Dendritic cell treated with granulocyte-macrophage colony-stimulating factor and Interleukin-4, amounts not matched to agents 40 ng/mL and 50 ng/mL, for 4 days (primary cell): ENCODE measurements at regions not wholly inside any gene's neighbourhood (a gene's known extent, or its start where the extent isn't known, plus 50 kb on each side); places are given as distances from the start of the nearest gene placed in this dataset.

Source experiments
- H3K27ac Mint-ChIP-seq: one replicate; pipeline ENCODE4 v1.8.0; 2022; ENCODE audit warnings: mild to moderate bottlenecking, mixed read lengths
- H3K27me3 Mint-ChIP-seq: one replicate; pipeline ENCODE4 v1.8.0; 2022; ENCODE audit warnings: mild to moderate bottlenecking, mixed read lengths
- H3K36me3 Mint-ChIP-seq: one replicate; pipeline ENCODE4 v1.8.0; 2022; ENCODE audit warnings: low read depth, mixed read lengths
- H3K4me1 Mint-ChIP-seq: one replicate; pipeline ENCODE4 v1.8.0; 2022; ENCODE audit warnings: low read depth, mixed read lengths
- H3K4me3 Mint-ChIP-seq: one replicate; pipeline ENCODE4 v1.8.0; 2022; ENCODE audit warnings: mild to moderate bottlenecking, moderate library complexity, mixed read lengths
- H3K9me3 Mint-ChIP-seq: one replicate; pipeline ENCODE4 v1.8.0; 2022; ENCODE audit warnings: mixed read lengths
- intact Hi-C: fragments of 100-400 bp; cut with micrococcal nuclease; formaldehyde crosslinking; loops from one replicate; pipeline ENCODE4 v1.15.0; 2022

DNA sequence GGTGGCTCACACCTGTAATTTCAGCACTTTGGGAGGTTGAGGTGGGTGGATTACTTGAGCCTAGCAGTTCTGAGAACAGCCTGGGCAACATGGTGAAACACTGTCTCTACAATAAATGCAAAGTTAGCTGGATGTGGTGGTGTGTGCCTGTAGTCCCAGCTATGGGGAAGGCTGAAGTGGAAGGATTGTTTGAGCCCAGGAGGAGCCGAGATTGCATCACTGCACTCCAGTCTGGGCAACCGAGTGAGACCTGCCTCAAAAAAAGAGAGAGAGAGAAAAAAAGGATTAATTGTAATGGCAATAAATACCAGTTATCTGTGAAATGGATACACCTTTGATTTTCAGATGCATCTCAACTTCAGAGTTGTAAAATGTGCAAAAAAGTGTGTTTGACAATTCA, 58.8 kb downstream of the SPRY1 start:
- intact Hi-C loops: no loop called here
- Mint-ChIP-seq H3K4me1 (peaks cover 28% of the 10 kb centered on the region), H3K9me3 (no peaks in the 10 kb centered on the region), H3K27me3 (peaks cover 7% of the 10 kb centered on the region), H3K36me3 (no peaks in the 10 kb centered on the region), H3K4me3 (no peak overlapping the region), H3K27ac (no peak overlapping the region)

DNA sequence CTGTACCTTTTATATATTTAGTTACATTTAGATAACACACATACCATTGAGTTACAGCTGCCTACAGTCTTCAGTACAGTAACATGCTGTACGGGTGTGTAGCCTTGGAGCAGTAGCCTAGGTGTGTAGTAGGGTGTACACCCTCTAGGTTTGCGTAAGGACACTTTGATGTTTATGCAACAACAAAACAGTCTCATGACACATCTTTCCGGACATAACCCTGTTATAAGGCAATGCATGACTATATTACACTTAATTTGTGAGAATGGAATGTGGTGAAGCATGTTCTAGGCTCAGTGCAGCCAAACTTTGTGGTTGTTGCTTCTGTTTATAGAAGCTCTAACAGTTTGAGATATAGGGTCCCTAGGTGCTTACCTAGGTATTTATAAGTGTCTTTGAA, 65.4 kb downstream of the SPRY1 start:
- Mint-ChIP-seq H3K4me1 (no peaks in the 10 kb centered on the region), H3K27ac (no peak overlapping the region), H3K9me3 (no peaks in the 10 kb centered on the region), H3K36me3 (no peaks in the 10 kb centered on the region), H3K27me3 (peaks cover 2% of the 10 kb centered on the region), H3K4me3 (no peak overlapping the region)
- intact Hi-C loops: no loop called here

DNA sequence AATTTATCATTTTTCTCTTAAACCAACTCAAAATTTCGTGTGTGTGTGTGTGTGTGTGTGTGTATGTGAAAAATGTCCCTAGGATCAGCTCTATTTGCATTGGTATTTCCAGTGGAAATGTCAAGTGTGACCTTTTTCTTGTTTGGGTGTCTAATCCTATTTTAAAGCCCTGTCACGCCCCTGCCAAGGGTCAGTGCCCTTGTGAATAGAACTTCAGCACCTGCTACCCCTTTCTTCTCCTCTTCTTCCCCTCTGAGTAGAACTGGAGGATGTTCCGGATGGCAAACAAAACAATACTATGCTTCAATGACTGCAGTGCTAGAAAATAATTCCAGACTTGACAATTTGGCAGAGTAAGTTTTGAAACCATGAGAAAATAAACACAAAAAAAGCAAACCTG, 67.3 kb downstream of the SPRY1 start:
- Mint-ChIP-seq H3K36me3 (no peaks in the 10 kb centered on the region), H3K4me3 (no peak overlapping the region), H3K27me3 (peaks cover 2% of the 10 kb centered on the region), H3K4me1 (no peaks in the 10 kb centered on the region), H3K27ac (no peak overlapping the region), H3K9me3 (no peaks in the 10 kb centered on the region)
- intact Hi-C loops: no loop called here

DNA sequence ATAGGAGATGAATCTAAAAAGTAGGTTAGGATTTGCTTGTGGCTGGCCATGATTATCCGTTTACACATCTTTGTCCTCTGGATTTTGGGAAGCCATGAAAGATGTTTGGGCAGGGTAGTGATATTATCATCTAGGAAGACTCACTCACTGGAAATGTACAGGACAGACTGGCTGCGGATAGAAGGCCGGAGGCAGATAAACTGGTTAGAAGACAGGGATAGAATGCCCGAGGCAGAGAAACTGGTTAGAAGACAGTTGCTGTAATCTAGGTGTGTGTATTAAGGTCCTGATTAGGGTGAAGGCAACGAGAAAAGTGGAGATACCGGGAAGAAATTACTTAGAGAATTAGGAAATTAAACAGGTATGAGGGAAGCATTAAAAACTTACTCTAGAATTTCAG, 68.8 kb downstream of the SPRY1 start:
- intact Hi-C loops: no loop called here
- no peaks in the 10 kb centered on the region for H3K4me1 Mint-ChIP-seq
- no peaks in the 10 kb centered on the region for H3K9me3 Mint-ChIP-seq
- H3K4me3 Mint-ChIP-seq: no peak overlapping the region
- no peaks in the 10 kb centered on the region for H3K36me3 Mint-ChIP-seq
- H3K27ac Mint-ChIP-seq: no peak overlapping the region
- peaks cover 2% of the 10 kb centered on the region for H3K27me3 Mint-ChIP-seq

DNA sequence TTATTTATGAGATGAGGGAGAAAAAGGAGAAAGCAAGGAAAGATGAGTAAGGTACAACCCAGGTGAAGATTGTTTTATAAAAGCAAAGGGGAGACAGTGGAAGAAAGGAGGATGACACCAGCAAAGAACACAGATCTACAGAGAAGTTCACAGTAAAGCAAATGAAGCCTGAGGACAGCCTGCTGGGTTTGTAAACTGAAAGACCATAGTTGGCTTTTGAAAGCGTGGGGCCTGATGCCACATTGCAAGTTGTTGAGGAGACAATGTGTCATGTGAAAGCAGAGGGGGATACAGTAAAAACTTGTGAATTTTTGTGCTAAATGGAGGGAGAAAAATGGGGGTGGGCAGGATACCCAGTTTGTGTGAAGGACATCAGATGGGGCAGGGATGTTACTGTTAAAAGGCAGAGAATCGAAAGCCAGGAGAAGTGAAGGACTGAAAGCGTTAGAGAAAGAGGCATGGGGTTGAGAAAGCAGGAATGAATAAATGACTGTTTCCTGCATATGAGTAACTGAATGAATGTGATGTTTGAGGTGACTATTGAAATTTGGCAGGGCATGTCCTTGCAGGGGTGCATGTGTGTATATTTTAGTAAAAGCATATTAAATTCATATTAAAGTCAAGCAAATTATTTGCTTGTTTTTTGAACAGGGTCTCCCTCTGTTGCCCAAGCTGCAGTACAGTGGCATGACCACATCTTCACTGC, 69.6 kb downstream of the SPRY1 start:
- intact Hi-C loops: no loop called here
- H3K27ac Mint-ChIP-seq: no peak overlapping the region
- H3K36me3 Mint-ChIP-seq: no peaks in the 10 kb centered on the region
- H3K9me3 Mint-ChIP-seq: no peaks in the 10 kb centered on the region
- H3K27me3 Mint-ChIP-seq: peaks cover 2% of the 10 kb centered on the region
- H3K4me3 Mint-ChIP-seq: no peak overlapping the region
- H3K4me1 Mint-ChIP-seq: no peaks in the 10 kb centered on the region

DNA sequence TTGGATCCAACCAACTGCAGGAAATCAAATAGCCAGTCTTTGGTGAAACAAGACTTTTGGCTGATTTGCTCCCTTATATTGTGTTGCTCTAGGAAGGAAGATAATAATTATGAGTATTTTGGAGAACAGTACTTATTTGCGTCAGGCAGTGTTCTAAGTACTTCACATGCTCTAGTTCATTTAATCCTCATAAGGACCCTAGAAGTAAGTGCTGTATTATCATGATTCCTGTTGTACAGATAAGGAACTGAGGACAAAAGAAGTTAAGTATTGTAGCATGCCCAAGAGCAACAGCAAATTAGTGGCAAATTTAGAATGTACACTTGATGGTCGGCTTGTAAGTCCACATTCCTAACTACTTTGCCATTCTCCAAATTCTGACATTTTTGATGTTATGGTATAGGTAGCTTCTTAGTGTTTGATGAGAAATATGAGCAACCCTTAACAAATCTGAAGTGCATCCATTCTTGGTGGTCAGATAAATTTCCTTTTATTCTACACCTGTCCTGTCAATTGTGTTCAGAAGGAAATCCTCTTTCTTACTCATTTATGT, 72.0 kb downstream of the SPRY1 start:
- intact Hi-C loops: no loop called here
- Mint-ChIP-seq H3K4me1 (no peaks in the 10 kb centered on the region), H3K4me3 (no peak overlapping the region), H3K27ac (no peak overlapping the region), H3K36me3 (no peaks in the 10 kb centered on the region), H3K27me3 (peaks cover under 1% of the 10 kb centered on the region), H3K9me3 (no peaks in the 10 kb centered on the region)

DNA sequence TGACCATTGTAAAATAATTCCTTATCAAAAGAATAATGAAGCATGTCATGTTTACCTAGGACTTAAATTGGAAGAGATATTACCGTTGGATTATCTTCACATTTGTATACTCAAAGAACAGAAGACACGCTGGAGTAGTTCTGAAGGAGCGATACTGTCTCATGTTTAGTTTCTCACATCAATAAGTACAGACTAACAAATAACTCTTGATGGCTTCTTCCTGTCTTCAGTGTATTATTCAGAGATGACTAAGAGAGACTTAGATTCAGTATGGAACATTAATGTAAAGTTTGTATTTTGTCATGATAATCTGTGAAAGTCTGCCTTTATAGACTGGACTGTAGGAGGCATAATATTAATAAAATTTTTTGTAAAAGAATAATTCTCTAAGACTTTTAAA, 72.7 kb downstream of the SPRY1 start:
- Mint-ChIP-seq H3K36me3 (no peaks in the 10 kb centered on the region), H3K27ac (no peak overlapping the region), H3K27me3 (no peaks in the 10 kb centered on the region), H3K4me1 (no peaks in the 10 kb centered on the region), H3K4me3 (no peak overlapping the region), H3K9me3 (no peaks in the 10 kb centered on the region)
- intact Hi-C loops: no loop called here

DNA sequence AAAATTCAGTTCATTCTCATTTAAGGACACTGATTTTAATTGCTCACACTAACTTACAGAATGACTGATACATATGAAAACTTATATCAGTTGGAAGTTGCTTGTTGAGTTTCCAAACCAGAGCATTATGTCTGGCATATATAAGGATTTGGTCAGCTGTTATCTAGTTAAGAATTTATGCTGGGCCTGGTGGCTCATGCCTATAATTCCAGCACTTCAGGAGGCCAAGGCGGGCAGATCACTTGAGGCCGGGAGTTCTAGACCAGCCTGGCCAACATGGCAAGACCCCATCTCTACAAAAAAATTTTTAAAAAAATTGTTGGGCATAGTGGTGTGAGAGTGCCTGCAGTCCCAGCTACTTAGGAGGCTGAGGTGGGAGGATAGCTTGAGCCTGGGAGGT, 73.1 kb downstream of the SPRY1 start:
- H3K36me3 Mint-ChIP-seq: no peaks in the 10 kb centered on the region
- no peaks in the 10 kb centered on the region for H3K4me1 Mint-ChIP-seq
- H3K27me3 Mint-ChIP-seq: no peaks in the 10 kb centered on the region
- no peak overlapping the region for H3K27ac Mint-ChIP-seq
- H3K4me3 Mint-ChIP-seq: no peak overlapping the region
- intact Hi-C loops: no loop called here
- no peaks in the 10 kb centered on the region for H3K9me3 Mint-ChIP-seq

DNA sequence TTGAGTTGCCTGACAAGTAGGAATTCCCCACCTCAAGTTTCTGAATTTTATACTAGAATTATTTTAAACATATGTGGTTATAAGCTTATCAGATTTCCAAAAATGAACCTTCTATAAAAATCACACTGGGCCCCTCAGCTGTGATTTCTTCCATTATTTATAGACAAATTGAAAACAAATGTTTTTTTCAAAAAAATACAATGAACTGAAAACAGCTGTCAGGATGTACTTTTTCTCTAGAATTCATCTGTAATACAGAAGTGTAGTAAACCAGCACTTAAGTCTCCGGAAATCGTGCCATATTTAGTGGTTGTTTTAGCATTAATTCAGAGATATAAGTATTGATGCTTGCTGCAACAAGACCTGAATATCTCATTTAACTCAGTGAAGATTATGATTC, 74.0 kb downstream of the SPRY1 start:
- H3K27me3 Mint-ChIP-seq: no peaks in the 10 kb centered on the region
- H3K36me3 Mint-ChIP-seq: no peaks in the 10 kb centered on the region
- H3K27ac Mint-ChIP-seq: no peak overlapping the region
- no peak overlapping the region for H3K4me3 Mint-ChIP-seq
- intact Hi-C loops: no loop called here
- H3K9me3 Mint-ChIP-seq: no peaks in the 10 kb centered on the region
- no peaks in the 10 kb centered on the region for H3K4me1 Mint-ChIP-seq

DNA sequence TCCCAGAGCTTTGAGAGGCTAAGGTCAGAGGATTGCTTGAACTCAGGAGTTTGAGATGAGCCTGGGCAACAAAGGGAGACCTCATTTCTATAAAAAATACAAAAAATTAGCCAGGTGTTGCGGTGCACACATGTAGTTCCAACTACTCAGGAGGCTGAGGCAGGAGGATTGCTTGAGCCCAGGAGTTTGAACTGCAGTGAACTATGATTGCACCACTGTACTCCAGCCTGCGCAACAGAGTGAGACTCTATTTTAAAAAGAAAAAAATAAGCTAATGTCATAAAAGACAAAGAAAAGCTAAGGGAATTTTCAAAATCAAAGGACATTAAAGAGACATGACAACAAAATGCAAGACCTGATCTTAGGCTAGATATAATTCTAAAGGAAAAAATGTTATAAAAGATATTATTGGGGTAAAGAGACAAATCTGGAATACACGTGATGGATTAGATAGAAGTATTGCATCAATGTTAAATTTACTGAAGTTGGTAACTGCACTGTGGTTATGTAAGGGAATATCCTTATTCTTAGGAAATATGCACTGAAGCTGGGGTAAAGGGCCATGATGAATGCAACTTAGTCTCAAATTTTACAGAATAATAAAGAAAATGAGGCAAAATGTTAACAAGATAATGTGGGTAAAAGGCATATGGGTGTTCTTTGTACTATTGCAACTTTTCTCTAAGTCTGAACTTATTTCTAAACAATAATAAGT, 75.2 kb downstream of the SPRY1 start:
- no peaks in the 10 kb centered on the region for H3K36me3 Mint-ChIP-seq
- H3K9me3 Mint-ChIP-seq: no peaks in the 10 kb centered on the region
- H3K4me1 Mint-ChIP-seq: no peaks in the 10 kb centered on the region
- H3K4me3 Mint-ChIP-seq: no peak overlapping the region
- intact Hi-C loops: no loop called here
- H3K27ac Mint-ChIP-seq: no peak overlapping the region
- no peaks in the 10 kb centered on the region for H3K27me3 Mint-ChIP-seq

DNA sequence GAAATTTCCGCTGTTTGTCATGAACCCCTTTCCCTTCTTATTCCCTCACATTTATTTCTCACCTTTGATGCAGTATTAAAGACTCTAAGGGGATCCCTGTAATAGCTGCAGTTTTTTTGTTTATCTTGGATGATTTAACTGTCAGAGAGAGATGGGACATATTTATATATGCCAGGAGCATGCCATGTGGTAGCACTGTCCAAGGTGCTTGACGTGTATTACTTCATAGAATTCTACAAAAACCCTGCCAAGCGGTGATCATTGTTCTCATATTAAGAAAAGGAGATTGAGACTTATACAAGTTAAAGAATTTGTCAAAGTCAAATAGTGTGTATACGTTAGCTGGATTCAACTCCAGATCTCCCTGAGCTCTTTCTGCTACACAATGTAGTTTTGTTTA, 78.2 kb downstream of the SPRY1 start:
- intact Hi-C loops: no loop called here
- Mint-ChIP-seq H3K27ac (no peak overlapping the region), H3K36me3 (no peaks in the 10 kb centered on the region), H3K4me1 (peaks cover 24% of the 10 kb centered on the region), H3K27me3 (no peaks in the 10 kb centered on the region), H3K4me3 (no peak overlapping the region), H3K9me3 (no peaks in the 10 kb centered on the region)

DNA sequence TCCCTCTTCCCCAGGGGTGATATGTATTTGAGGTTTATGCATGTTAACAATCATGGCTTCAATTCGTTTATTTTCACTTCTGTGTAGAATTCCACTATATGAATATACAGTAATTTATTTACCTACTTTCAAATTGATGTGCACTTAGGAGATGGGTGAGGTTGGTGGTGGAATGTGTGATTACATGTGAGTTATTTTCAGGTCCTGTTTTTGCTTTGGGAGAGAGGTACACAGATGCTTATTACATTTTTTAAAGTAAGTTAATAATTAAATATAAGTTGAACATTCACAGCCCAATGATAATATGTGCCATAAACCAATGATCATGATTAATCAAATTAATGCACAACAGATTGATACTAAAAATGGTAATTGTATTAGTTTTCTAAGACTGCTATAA, 79.5 kb downstream of the SPRY1 start:
- no peak overlapping the region for H3K4me3 Mint-ChIP-seq
- H3K4me1 Mint-ChIP-seq: peaks cover 27% of the 10 kb centered on the region
- no peaks in the 10 kb centered on the region for H3K36me3 Mint-ChIP-seq
- H3K9me3 Mint-ChIP-seq: no peaks in the 10 kb centered on the region
- no peaks in the 10 kb centered on the region for H3K27me3 Mint-ChIP-seq
- no peak overlapping the region for H3K27ac Mint-ChIP-seq
- intact Hi-C loops: no loop called here

DNA sequence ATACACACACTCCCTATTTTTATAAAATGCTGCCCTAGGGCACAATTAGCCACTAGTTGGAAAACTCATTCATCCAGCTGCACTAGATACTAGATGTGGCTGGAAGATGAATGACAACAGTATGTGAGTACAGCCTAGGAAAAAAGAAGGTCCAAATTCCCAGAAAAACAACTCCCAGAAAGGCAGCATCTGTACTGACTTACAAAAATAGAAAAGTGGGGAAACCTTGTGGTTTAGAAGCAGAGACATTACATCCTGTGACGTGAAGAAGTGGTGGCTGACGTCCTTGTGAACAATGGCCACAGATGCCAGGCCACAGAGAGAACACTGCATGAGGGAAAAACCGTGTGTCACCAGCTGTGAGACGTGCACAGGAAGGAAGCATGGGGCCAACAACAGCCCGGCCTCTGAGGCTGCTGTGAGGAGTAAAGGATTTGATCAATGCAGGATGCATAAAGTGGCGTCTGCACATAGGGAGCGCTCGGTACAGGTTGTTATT, 81.2 kb downstream of the SPRY1 start:
- intact Hi-C loops: no loop called here
- Mint-ChIP-seq H3K9me3 (no peaks in the 10 kb centered on the region), H3K4me1 (peaks cover 27% of the 10 kb centered on the region), H3K36me3 (no peaks in the 10 kb centered on the region), H3K27me3 (no peaks in the 10 kb centered on the region), H3K4me3 (no peak overlapping the region), H3K27ac (no peak overlapping the region)

DNA sequence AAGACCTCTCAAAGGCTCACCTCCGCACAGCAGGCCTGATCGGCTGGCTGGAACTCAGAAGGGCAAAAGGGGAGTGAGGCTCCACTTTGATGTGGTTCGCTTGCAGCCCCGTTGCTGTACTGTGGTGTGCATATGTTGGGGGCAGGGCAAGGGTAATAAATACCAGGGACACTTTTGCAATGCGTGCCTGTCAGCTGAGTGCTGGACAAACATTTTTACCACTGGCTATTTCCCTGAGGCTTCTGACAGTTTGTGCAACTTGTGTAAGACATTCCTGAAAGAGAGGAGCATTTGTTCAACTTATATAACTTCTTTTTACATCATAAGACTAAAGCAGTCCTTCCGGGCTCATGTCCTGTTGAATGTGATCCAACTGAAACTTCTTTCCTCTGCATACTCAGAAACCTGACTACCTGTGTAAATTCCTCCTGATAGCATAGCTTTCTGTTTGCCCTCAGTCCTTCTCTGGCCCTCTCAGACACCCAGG, 82.3 kb downstream of the SPRY1 start:
- H3K27ac Mint-ChIP-seq: no peak overlapping the region
- intact Hi-C loops: no loop called here
- no peaks in the 10 kb centered on the region for H3K27me3 Mint-ChIP-seq
- no peak overlapping the region for H3K4me3 Mint-ChIP-seq
- H3K4me1 Mint-ChIP-seq: peaks cover 27% of the 10 kb centered on the region
- H3K36me3 Mint-ChIP-seq: no peaks in the 10 kb centered on the region
- H3K9me3 Mint-ChIP-seq: no peaks in the 10 kb centered on the region
